Colonic mucosa (tissue), 4 donors: ENCODE measurements at regions not wholly inside any gene's neighbourhood (a gene's known extent, or its start where the extent isn't known, plus 50 kb on each side); places are given as distances from the start of the nearest gene placed in this dataset.

Experiments
- DNase-seq: peaks from one replicate; pipeline ENCODE4 v3.0.0-alpha.2; 2020
- H3K27ac ChIP-seq: fragments of 200-600 bp; one replicate; pipeline ENCODE4 v1.8.0; 2021
- H3K27me3 ChIP-seq: fragments of 200-600 bp; one replicate; pipeline ENCODE4 v1.8.0; 2021
- H3K36me3 ChIP-seq: fragments of 200-600 bp; one replicate; pipeline ENCODE4 v1.8.0; 2021
- H3K4me1 ChIP-seq: fragments of 200-600 bp; one replicate; pipeline ENCODE4 v1.8.0; 2021; ENCODE audit warnings: mild to moderate bottlenecking
- H3K4me3 ChIP-seq: fragments of 200-600 bp; one replicate; pipeline ENCODE4 v1.8.0; 2021
- H3K9ac ChIP-seq, 2 donors: one replicate each; pipeline ENCODE4 v1.7.0; 2013; ENCODE audit warnings: control low read depth in 2 of 2, low read depth in 2 of 2, low read length in 2 of 2
- H3K9me3 ChIP-seq: fragments of 200-600 bp; one replicate; pipeline ENCODE4 v1.8.0; 2021
- CTCF ChIP-seq: fragments of 200-600 bp; IDR thresholded peaks from one replicate; pipeline ENCODE4 v1.8.0; 2022; ENCODE audit warnings: antibody characterized with exemption, mild to moderate bottlenecking
- intact Hi-C: fragments of 100-400 bp; cut with DNase I; formaldehyde crosslinking; loops from one replicate; pipeline ENCODE4 v1.14.1; 2022
- donor health status: healthy.
- donor health status: DM: no; HTN: no; CAD: no.
- donor health status: DM: no; HTN: no; CAD: no.

GRCh38 chr17:5715478-5715877, 131.2 kb upstream of the NLRP1 start:
- DNase-seq: no peak
- intact Hi-C loops: no loop called here
- no peak for TF ChIP-seq CTCF
- Histone ChIP-seq H3K27ac (no peak overlapping the region), H3K36me3 (no peaks in the 10 kb centered on the region), H3K4me1 (no peaks in the 10 kb centered on the region), H3K4me3 (no peak overlapping the region), H3K9me3 (no peaks in the 10 kb centered on the region), H3K27me3 (no peaks in the 10 kb centered on the region), H3K9ac (no peak overlapping the region)

- intact Hi-C loops: no loop called here
- DNase-seq: no peak
- no peak overlapping the region for H3K9ac ChIP-seq
- no peaks in the 10 kb centered on the region for H3K9me3 ChIP-seq
- no peaks in the 10 kb centered on the region for H3K4me1 ChIP-seq
- no peaks in the 10 kb centered on the region for H3K27me3 ChIP-seq
- no peak overlapping the region for H3K27ac ChIP-seq
- no peaks in the 10 kb centered on the region for H3K36me3 ChIP-seq
- H3K4me3 ChIP-seq: no peak overlapping the region
- no peak for TF ChIP-seq CTCF
Observed at GRCh38 chr17:5718726-5719125, 134.4 kb upstream of the NLRP1 start.

GRCh38 chr17:5719976-5720375, 135.7 kb upstream of the NLRP1 start:
- H3K27me3 ChIP-seq: no peaks in the 10 kb centered on the region
- no peak overlapping the region for H3K4me3 ChIP-seq
- intact Hi-C loops: no loop called here
- no peaks in the 10 kb centered on the region for H3K36me3 ChIP-seq
- H3K9me3 ChIP-seq: no peaks in the 10 kb centered on the region
- no peaks in the 10 kb centered on the region for H3K4me1 ChIP-seq
- no peak for TF ChIP-seq CTCF
- H3K27ac ChIP-seq: no peak overlapping the region
- H3K9ac ChIP-seq: no peak overlapping the region
- no peak for DNase-seq

GRCh38 chr17:5730373-5730772, 146.1 kb upstream of the NLRP1 start:
- H3K36me3 ChIP-seq: no peaks in the 10 kb centered on the region
- intact Hi-C loops: no loop called here
- TF ChIP-seq CTCF: no peak
- no peaks in the 10 kb centered on the region for H3K9me3 ChIP-seq
- no peak overlapping the region for H3K27ac ChIP-seq
- no peak for DNase-seq
- H3K4me3 ChIP-seq: no peak overlapping the region
- no peak overlapping the region for H3K9ac ChIP-seq
- no peaks in the 10 kb centered on the region for H3K27me3 ChIP-seq
- H3K4me1 ChIP-seq: no peaks in the 10 kb centered on the region

GRCh38 chr17:5740937-5741336, 156.6 kb upstream of the NLRP1 start:
- intact Hi-C loops: no loop called here
- Histone ChIP-seq H3K36me3 (no peaks in the 10 kb centered on the region), H3K9me3 (no peaks in the 10 kb centered on the region), H3K27me3 (no peaks in the 10 kb centered on the region), H3K4me1 (no peaks in the 10 kb centered on the region), H3K9ac (no peak overlapping the region), H3K4me3 (no peak overlapping the region), H3K27ac (no peak overlapping the region)
- no peak for TF ChIP-seq CTCF
- DNase-seq: no peak

GRCh38 chr17:5741810-5742209, 157.5 kb upstream of the NLRP1 start:
- intact Hi-C loops: no loop called here
- TF ChIP-seq CTCF: no peak

More at GRCh38 chr17:5741810-5742209, 157.5 kb upstream of the NLRP1 start:
- Histone ChIP-seq H3K27me3 (no peaks in the 10 kb centered on the region), H3K9me3 (no peaks in the 10 kb centered on the region), H3K27ac (no peak overlapping the region), H3K4me3 (no peak overlapping the region), H3K36me3 (no peaks in the 10 kb centered on the region), H3K4me1 (no peaks in the 10 kb centered on the region), H3K9ac (no peak overlapping the region)
- no peak for DNase-seq
